Stimulated activated CD8-positive, alpha-beta memory T cell treated with anti-CD3 and anti-CD28 coated beads, Interleukin-7, amount 100 ng/mL, for 1 hour (primary cell): ENCODE measurements at regions not wholly inside any gene's neighbourhood (a gene's known extent, or its start where the extent isn't known, plus 50 kb on each side); places are given as distances from the start of the nearest gene placed in this dataset.
"Not testable (repeated sequence)": the region's sequence is repeated elsewhere in the genome, so short reads cannot be mapped to it uniquely, and the experiment has no call there.

Experiments
- DNase-seq, 2 donors: peaks; one replicate each; pipeline ENCODE4 v3.0.0-alpha.2; 2020; ENCODE audit warnings: low read depth in 2 of 2

- DNase-seq = no peak
Measured at GRCh38 chr5:83001796-83002381, 75.3 kb downstream of the TMEM167A start.

DNA sequence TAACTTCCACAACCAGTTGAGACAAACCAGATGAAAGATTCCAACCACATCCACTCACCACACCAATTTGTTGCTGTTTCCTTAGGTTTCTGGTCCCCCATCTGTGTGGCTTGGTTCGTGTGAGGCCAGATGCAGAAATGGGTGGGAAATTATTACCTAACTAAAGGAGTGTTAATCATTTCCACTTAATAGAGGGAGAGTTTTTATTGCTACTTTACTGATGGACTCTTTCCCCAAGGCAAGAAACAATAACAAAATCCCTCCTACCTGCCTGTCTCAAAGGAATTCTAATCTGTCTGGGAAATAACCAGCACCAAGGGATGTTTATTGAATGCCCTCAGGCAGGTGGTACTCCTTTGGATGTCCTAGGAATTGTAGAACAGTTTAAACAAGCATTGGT, 76.3 kb downstream of the TMEM167A start:
- no peak for DNase-seq

DNA sequence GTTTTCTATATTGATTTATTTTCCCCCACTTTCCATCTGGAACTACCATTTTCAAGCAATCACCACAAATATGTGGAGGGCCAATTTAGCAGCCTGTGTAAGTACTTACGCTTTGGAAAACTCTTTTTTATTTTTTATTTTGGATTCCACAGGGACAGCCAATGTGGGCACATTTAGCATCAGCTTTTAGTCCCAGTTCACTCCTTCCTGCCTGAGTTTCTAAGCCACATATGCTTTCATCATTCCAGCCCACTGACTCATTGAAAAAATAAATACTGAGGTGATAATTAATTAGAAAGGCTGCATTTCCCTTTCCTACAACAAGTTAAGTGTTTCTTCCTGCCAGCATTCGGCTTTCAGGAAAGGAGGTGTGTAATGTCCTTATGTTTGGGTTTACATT, 76.8 kb downstream of the TMEM167A start:
- DNase-seq = no peak

DNA sequence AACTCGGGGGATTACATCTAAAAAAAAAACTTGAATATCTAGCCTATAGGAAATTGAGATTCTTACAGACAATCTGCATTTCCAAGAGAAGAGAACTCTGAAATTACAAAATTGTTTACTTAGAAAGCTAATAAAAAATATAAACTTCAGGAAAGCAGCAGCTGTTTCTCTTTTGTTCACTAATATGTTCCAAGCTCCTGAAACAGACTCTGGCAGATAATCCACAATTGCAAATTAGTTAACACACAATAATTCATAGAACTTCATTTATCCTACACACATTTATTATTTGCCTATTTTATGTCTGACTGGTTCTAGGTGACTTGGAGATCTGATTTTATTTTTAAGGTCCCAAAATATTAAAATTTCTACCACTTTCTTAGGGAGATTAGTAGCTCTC, 83.8 kb downstream of the TMEM167A start:
- DNase-seq = no peak

- no peak for DNase-seq
Measured at GRCh38 chr5:82992646-82993045, 84.5 kb downstream of the TMEM167A start.

GRCh38 chr5:82991678-82992323, 85.4 kb downstream of the TMEM167A start:
- DNase-seq = no peak

- no peak for DNase-seq
Measured at GRCh38 chr5:82991059-82991458, 86.1 kb downstream of the TMEM167A start.

GRCh38 chr5:82987188-82987587, 90.0 kb downstream of the TMEM167A start:
- no peak for DNase-seq

DNA sequence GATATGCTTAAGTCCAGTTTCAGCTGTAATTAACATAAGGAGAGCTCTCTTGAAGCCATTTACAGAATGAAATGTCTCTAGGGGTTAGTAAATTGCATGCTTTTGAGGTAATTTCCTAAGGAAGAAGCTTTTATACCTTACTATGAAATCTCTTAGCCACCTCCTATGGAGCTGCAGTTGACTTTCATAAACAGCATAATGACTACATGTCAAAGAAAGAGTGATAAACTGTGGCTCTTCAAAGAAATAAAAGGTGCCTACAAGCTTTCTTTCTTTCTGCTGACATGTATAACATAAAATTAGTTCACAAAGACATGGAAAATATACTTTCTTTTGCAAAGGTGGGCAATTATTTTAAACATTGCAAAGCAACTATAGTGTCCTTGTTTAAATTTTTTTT, 90.8 kb downstream of the TMEM167A start:
- no peak for DNase-seq

- no peak for DNase-seq
Measured at GRCh38 chr5:82985763-82986162, 91.4 kb downstream of the TMEM167A start.

DNA sequence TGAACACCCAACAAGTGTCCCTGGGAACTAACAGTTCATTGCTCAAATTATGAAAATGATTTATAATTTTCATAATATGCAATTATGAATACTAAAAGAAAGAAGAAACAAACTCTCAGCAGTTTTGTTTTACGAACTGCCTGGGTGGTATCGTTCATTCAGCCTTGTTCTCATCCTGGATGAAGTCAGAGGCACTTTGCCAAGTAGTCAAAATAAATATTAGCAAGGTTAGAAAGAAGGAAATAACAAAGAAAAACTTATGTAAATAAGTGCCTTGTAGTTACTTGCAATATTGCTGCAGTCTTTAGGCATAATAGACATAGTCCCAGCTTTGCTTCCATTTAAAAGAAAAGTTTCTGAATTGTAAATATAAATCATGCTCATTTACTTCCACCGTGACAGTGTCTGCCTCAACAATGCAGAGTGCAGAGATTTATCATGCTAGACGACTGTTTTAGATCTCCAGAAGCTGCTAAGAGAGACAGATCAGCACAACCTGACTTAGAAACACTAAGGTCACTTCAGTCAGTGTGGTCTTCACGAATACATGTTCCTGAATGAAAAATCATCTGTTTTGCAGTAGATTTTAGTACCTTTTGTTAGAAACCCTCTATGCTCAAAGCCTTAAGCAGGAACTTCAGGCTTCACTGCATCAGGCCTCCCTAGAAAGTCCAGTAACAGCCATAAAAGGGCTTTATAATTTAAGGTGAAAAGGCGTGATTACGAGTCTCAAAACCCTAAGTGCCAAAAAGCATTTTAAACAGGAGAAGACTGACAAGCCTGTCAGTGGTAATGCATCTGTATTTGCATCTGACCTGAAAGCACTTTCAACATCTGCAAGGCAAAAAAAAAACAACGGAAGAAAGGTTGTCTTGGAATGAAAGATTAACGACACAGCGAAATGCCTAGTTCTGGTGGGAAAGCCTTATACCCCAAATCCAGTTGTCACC, 92.1 kb downstream of the TMEM167A start:
- no peak for DNase-seq

DNA sequence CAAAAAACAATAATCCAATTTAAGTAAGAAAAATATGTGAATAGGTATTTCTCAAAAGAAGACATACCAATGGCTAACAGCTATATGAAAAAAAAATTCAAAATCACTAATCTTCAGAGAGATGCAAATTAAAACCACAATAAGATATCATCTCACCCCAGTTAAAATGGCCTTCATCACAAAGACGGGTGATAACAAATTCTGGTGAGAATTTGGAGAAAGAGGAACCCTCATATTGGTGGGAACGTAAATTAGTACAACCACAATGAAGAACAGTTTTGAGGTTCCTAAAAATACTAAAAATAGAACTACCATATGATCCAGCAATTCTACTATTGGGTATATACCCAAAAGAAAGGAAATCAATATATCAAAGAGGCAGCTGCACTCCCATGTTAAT, 94.3 kb downstream of the TMEM167A start:
- DNase-seq = no peak

GRCh38 chr5:82976887-82977286, 100.3 kb downstream of the TMEM167A start:
- not testable (repeated sequence) for DNase-seq

- DNase-seq = no peak
Measured at GRCh38 chr5:82975812-82976211, 101.4 kb downstream of the TMEM167A start.

GRCh38 chr5:82975396-82975795, 101.8 kb downstream of the TMEM167A start:
- DNase-seq = no peak

GRCh38 chr5:82974346-82974745, 102.8 kb downstream of the TMEM167A start:
- DNase-seq = not testable (repeated sequence)

GRCh38 chr5:82971901-82972300, 105.3 kb downstream of the TMEM167A start:
- DNase-seq = no peak

DNA sequence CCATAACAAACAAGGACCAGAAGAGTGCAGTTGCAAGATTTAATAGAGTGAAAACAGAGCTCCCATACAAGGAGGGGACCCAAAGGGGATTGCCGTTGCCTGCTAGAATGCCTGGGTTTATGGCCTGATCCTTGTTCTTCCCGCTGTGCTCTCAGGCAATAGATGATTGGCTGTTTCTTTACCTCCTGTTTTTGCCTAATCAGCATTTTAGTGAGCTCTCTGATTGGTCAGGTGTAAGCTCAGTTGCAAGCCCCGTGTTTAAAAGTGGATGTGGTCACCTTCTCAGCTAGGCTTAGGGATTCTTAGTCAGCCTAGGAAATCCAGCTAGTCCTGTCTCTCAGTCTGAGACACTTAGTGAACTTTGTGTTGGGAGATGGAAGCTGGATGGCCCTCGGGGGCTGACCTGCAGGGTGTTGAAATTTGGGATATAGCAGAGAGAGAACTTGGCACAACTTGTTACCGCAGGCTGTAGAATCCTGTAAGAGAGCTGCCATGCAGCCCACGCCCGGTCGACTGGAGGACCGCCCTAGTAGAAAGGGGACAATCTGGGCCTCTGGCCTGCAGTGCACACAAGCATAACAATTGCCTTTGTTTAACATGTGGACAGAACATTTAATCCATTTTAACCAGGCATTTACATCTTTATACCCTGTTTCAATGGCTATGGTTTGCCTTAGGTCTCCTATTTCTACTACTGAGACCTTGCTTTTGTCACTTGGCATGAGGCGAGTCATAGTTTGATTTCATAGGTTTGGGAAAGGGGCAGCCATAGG, 106.0 kb downstream of the TMEM167A start:
- not testable (repeated sequence) for DNase-seq

DNA sequence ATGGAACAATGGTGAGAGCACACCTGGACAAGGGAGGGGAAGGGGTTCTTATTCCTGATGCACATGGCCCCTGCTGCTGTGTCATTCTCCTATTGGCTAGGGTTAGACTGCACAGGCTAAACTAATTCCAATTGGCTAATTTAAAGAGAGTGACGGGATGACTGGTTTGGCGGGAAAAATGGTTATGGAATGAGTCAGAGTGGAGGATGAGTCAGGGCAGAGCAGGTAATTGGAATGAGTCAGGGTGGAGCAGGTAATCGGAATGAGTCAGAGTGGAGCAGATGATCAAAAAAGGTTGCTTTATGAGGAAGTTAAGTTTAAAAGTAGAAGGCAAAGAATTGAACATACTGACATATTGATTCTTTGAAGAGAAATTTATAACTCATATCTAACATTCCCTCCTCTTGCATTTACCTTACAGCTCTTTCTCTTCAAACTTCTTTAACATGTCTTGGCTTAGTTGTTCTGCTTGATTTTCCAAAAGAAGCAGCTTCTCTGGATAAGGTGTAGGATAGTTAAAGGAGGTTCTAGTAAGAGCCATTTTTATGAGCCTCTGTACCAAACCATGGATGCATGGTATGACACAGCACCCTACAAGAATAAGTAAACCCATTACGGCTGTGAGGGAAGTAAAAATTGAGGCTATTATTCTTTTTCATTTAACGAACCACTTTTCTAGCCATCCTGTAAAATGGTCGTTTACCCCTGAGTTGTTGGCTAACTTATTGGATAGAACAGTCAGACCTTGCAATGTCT, 107.8 kb downstream of the TMEM167A start:
- not testable (repeated sequence) for DNase-seq

DNA sequence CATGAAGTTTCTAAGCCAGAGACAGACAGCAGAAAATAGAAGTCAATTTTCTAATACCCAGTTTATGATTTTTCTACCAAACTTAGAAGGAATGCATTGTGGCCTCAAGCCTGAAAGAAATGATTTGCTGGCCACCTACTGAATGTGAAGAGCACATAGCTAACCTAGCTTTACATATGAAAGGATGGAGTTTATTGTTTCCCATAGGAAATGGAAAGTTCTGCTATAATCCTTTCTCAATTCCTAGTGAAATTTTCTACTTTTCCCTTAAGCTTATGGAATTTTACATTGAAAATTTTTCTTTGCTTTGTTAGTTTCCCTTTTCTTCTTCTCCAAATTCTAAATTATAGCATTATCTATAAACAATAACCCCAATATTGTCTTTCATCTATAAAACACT, 110.1 kb downstream of the TMEM167A start:
- no peak for DNase-seq

- DNase-seq = no peak
Measured at GRCh38 chr5:82959466-82959865, 117.7 kb downstream of the TMEM167A start.
